IMR-90 (cell line): ENCODE measurements at regions not wholly inside any gene's neighbourhood (a gene's known extent, or its start where the extent isn't known, plus 50 kb on each side); places are given as distances from the start of the nearest gene placed in this dataset.

Source experiments
- ATAC-seq: fragments of 200-7000 bp; cut with Tn5 transposase; 2 replicates; pipeline ENCODE4 v1.9.1; 2020; ENCODE audit warnings: low read depth, mild to moderate bottlenecking, moderate library complexity
- BruUV-seq: library from RNA; stranded (reverse); fragments of 400-500 nt; replicated peaks from 2 replicates; lab custom pipeline; 2021; lab: Mats Ljungman, UMichigan
- CTCF ChIA-PET: fragments of 300-600 bp; formaldehyde crosslinking; extraction: SDS; loops from one replicate; lab custom pipeline; 2021; ENCODE audit warnings: antibody characterized with exemption; lab: Yijun Ruan, JAX
- POLR2A ChIA-PET: fragments of 300-600 bp; sonication (Branson Sonifier 250); formaldehyde crosslinking; loops from one replicate; lab custom pipeline; 2022; ENCODE audit warnings: antibody characterized with exemption; ENCODE audit not compliant: unreplicated experiment; lab: Charles Lee
- DNase-seq: peaks from one replicate; pipeline ENCODE4 v3.0.0; 2013
- H2AFZ ChIP-seq: replicated peaks from 2 replicates; pipeline ENCODE3; 2013; ENCODE audit warnings: low read length, mild to moderate bottlenecking; ENCODE audit not compliant: poor library complexity
- H2AK5ac ChIP-seq: 2 replicates; pipeline ENCODE4 v1.6.1; 2013; ENCODE audit warnings: low read depth, low read length, inconsistent platforms
- H2AK9ac ChIP-seq: replicated peaks from 2 replicates; pipeline ENCODE3; 2013; ENCODE audit warnings: mild to moderate bottlenecking, low read depth, low read length, moderate library complexity; ENCODE audit not compliant: poor library complexity
- H2BK120ac ChIP-seq: 2 replicates; pipeline ENCODE4 v1.6.1; 2013; ENCODE audit warnings: low read depth, low read length, inconsistent platforms
- H2BK15ac ChIP-seq: 3 replicates; pipeline ENCODE4 v1.6.1; 2013; ENCODE audit warnings: low read depth, low read length, inconsistent platforms
- H2BK20ac ChIP-seq: 2 replicates; pipeline ENCODE4 v1.6.1; 2013; ENCODE audit warnings: low read depth, mild to moderate bottlenecking, inconsistent platforms, low read length, moderate library complexity
- H2BK5ac ChIP-seq: 2 replicates; pipeline ENCODE4 v1.6.1; 2013; ENCODE audit warnings: mild to moderate bottlenecking, low read depth, low read length, inconsistent platforms; ENCODE audit not compliant: poor library complexity, severe bottlenecking
- H3K14ac ChIP-seq: replicated peaks from 2 replicates; pipeline ENCODE4 v1.6.1; 2013; ENCODE audit warnings: low read depth, low read length, inconsistent platforms
- H3K18ac ChIP-seq: 2 replicates; pipeline ENCODE4 v1.6.1; 2013; ENCODE audit warnings: low read depth, low read length, control low read depth
- H3K23ac ChIP-seq: 2 replicates; pipeline ENCODE4 v1.6.1; 2013; ENCODE audit warnings: low read depth, low read length, inconsistent platforms
- H3K27ac ChIP-seq: 2 replicates; pipeline ENCODE4 v1.5.1; 2013; ENCODE audit warnings: mild to moderate bottlenecking, control low read depth, low read length; ENCODE audit not compliant: insufficient read depth
- H3K27me3 ChIP-seq: 2 replicates; pipeline ENCODE4 v1.6.1; 2013; ENCODE audit warnings: low read length; ENCODE audit not compliant: control insufficient read depth, insufficient read depth
- H3K36me3 ChIP-seq: 2 replicates; pipeline ENCODE4 v1.6.1; 2013; ENCODE audit warnings: low read length, mixed read lengths; ENCODE audit not compliant: control insufficient read depth, insufficient read depth
- H3K4ac ChIP-seq: 2 replicates; pipeline ENCODE4 v1.6.1; 2013; ENCODE audit warnings: low read depth, low read length, inconsistent platforms
- H3K4me1 ChIP-seq: 2 replicates; pipeline ENCODE4 v1.6.1; 2013; ENCODE audit warnings: low read length, mixed read lengths; ENCODE audit not compliant: control insufficient read depth, insufficient read depth
- H3K4me2 ChIP-seq: 2 replicates; pipeline ENCODE4 v1.6.1; 2013; ENCODE audit warnings: low read depth, mild to moderate bottlenecking, control low read depth, low read length, moderate library complexity
- H3K4me3 ChIP-seq: 2 replicates; pipeline ENCODE4 v1.5.1; 2013; ENCODE audit warnings: low read depth, mild to moderate bottlenecking, control low read depth, low read length, moderate library complexity; ENCODE audit not compliant: insufficient read depth
- H3K56ac ChIP-seq: 2 replicates; pipeline ENCODE4 v1.6.1; 2013; ENCODE audit warnings: low read length, inconsistent platforms; ENCODE audit not compliant: insufficient read depth; ENCODE audit errors: extremely low read depth
- H3K79me1 ChIP-seq, 2 experiments: 2 replicates each; pipeline ENCODE4 v1.6.1; 2013; ENCODE audit warnings: low read length in 2 of 2, inconsistent platforms in 1 of 2, low read depth in 1 of 2
- H3K9ac ChIP-seq: 2 replicates; pipeline ENCODE4 v1.6.1; 2013; ENCODE audit warnings: low read depth, low read length, control low read depth
- H3K9me1 ChIP-seq: 2 replicates; pipeline ENCODE4 v1.6.1; 2013; ENCODE audit warnings: low read length, inconsistent platforms; ENCODE audit not compliant: insufficient read depth
- H3K9me3 ChIP-seq: 2 replicates; pipeline ENCODE4 v1.6.1; 2013; ENCODE audit warnings: low read length; ENCODE audit not compliant: control insufficient read depth, insufficient read depth
- H4K20me1 ChIP-seq: 2 replicates; pipeline ENCODE4 v1.6.1; 2013; ENCODE audit warnings: low read length, inconsistent platforms; ENCODE audit not compliant: insufficient read depth
- H4K5ac ChIP-seq: 2 replicates; pipeline ENCODE4 v1.6.1; 2013; ENCODE audit warnings: mild to moderate bottlenecking, low read depth, low read length, control low read depth
- H4K8ac ChIP-seq, 2 experiments: 2 replicates each; pipeline ENCODE4 v1.6.1; 2013; ENCODE audit warnings: low read depth in 2 of 2, low read length in 2 of 2, control low read depth in 1 of 2, inconsistent platforms in 1 of 2
- H4K91ac ChIP-seq: 2 replicates; pipeline ENCODE4 v1.6.1; 2013; ENCODE audit warnings: low read depth, low read length, inconsistent platforms; ENCODE audit not compliant: insufficient read depth
- BHLHE40 ChIP-seq: fragments of 150-350 bp; IDR thresholded peaks from 2 replicates; pipeline ENCODE4 v1.6.1; 2016; ENCODE audit warnings: mild to moderate bottlenecking, low read depth, low read length
- CEBPB ChIP-seq: IDR thresholded peaks from 2 replicates; pipeline ENCODE4 v1.6.1; 2012; ENCODE audit warnings: low read depth, low read length, improper control_type of control experiment
- CHD1 ChIP-seq: IDR thresholded peaks from 2 replicates; pipeline ENCODE4 v1.6.1; 2012; ENCODE audit warnings: low read depth, low read length, improper control_type of control experiment
- FOS ChIP-seq: fragments of 150-350 bp; IDR thresholded peaks from 2 replicates; pipeline ENCODE4 v1.6.1; 2016; ENCODE audit warnings: low read depth, low read length
- MAFK ChIP-seq: IDR thresholded peaks from 2 replicates; pipeline ENCODE4 v1.6.1; 2012; ENCODE audit warnings: low read depth, low read length, improper control_type of control experiment
- MAZ ChIP-seq: IDR thresholded peaks from 2 replicates; pipeline ENCODE4 v1.6.1; 2012; ENCODE audit warnings: low read depth, mild to moderate bottlenecking, low read length, improper control_type of control experiment, moderate library complexity, borderline replicate concordance
- MXI1 ChIP-seq: IDR thresholded peaks from 2 replicates; pipeline ENCODE4 v1.6.1; 2012; ENCODE audit warnings: low read depth, mild to moderate bottlenecking, low read length, moderate library complexity, borderline replicate concordance
- NFE2L2 ChIP-seq: fragments of 150-350 bp; IDR thresholded peaks from 2 replicates; pipeline ENCODE4 v1.6.1; 2016; ENCODE audit warnings: low read depth, mild to moderate bottlenecking, low read length
- POLR2A ChIP-seq: IDR thresholded peaks from 2 replicates; pipeline ENCODE4 v1.6.1; 2012; ENCODE audit warnings: mild to moderate bottlenecking, low read depth, low read length
- RAD21 ChIP-seq: IDR thresholded peaks from 2 replicates; pipeline ENCODE4 v1.6.1; 2012; ENCODE audit warnings: low read length, improper control_type of control experiment
- RCOR1 ChIP-seq: IDR thresholded peaks from 2 replicates; pipeline ENCODE4 v1.6.1; 2012; ENCODE audit warnings: mild to moderate bottlenecking, low read length, improper control_type of control experiment; ENCODE audit not compliant: insufficient replicate concordance
- RFX5 ChIP-seq: IDR thresholded peaks from 2 replicates; pipeline ENCODE4 v1.8.0; 2012; ENCODE audit warnings: low read depth, mild to moderate bottlenecking, low read length, moderate library complexity
- SMC3 ChIP-seq: fragments of 150-350 bp; IDR thresholded peaks from 2 replicates; pipeline ENCODE4 v1.6.1; 2016; ENCODE audit warnings: low read depth, mild to moderate bottlenecking, antibody characterized with exemption, low read length, moderate library complexity
- WGBS, 2 experiments: methylation state at CpG; one replicate each; pipeline versions ENCODE4 v1.1.5 to v1.1.7; 2013; ENCODE audit warnings: missing lambda C conversion rate in 2 of 2; ENCODE audit not compliant: insufficient read length in 1 of 2; ENCODE audit errors: extremely low coverage in 2 of 2; 5-methylcytosine and 5-hydroxymethylcytosine counted together
- dilution Hi-C: fragments of 300-500 bp; cut with HindIII; formaldehyde crosslinking; loops from one replicate; pipeline ENCODE4 v1.14.3; 2018; ENCODE audit warnings: low sequenced_read_pairs; ENCODE audit not compliant: unreplicated experiment
- in situ Hi-C: fragments of 300-500 bp; cut with MboI; formaldehyde crosslinking; loops from 3 replicates; pipeline ENCODE4 v1.14.3; 2019; ENCODE audit warnings: low sequenced_read_pairs, inconsistent platforms, mixed read lengths
- intact Hi-C: fragments of 100-400 bp; cut with micrococcal nuclease; formaldehyde crosslinking; loops from 2 replicates; pipeline ENCODE4 v1.10.0; 2022
- TF ChIP-seq, protein P1 (sequence below): conservative IDR thresholded peaks from 2 replicates; pipeline ENCODE4 v1.5.1; 2012; ENCODE audit warnings: mild to moderate bottlenecking, low read depth, low read length, improper control_type of control experiment
- TF ChIP-seq, protein P2 (sequence below): fragments of 150-350 bp; IDR thresholded peaks from 2 replicates; pipeline ENCODE4 v1.6.1; 2017; ENCODE audit warnings: mild to moderate bottlenecking, antibody characterized with exemption, low read length, low read depth
- TF ChIP-seq, protein P3 (sequence below): fragments of 150-350 bp; IDR thresholded peaks from 2 replicates; pipeline ENCODE4 v1.6.1; 2016; ENCODE audit warnings: low read depth, mild to moderate bottlenecking, low read length, moderate library complexity, borderline replicate concordance

DNA sequence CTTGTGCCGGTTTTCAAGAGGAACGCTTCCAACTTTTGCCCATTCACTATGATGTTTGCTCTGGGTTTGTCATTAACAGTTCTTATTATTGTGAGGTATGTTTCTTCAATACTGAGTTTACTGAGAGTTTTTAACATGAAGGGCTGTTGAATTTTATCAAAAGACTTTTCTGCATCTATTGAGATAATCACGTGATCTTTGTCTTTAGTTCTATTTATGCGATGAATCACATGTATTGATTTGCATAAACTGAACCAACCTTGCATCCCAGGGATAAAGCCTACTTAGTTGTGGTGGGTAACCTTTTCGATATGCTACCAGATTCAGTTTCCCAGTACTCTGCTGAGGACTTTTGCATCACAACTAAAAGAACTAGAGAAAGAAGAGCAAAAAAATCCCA lies 318.0 kb downstream of the GASK1B start:
- ATAC-seq (no peak), DNase-seq (no peak)
- no peak overlapping the region for H4K8ac ChIP-seq
- H3K79me1 ChIP-seq, result no peaks in the 10 kb centered on the region
- TF ChIP-seq SMC3 (no peak), RCOR1 (no peak), POLR2A (no peak), MAZ (no peak), CEBPB (no peak), RAD21 (no peak), CHD1 (no peak), NFE2L2 (no peak), MAFK (no peak), MXI1 (no peak), RFX5 (no peak), BHLHE40 (no peak), FOS (no peak)
- TF ChIP-seq, protein P1, sequence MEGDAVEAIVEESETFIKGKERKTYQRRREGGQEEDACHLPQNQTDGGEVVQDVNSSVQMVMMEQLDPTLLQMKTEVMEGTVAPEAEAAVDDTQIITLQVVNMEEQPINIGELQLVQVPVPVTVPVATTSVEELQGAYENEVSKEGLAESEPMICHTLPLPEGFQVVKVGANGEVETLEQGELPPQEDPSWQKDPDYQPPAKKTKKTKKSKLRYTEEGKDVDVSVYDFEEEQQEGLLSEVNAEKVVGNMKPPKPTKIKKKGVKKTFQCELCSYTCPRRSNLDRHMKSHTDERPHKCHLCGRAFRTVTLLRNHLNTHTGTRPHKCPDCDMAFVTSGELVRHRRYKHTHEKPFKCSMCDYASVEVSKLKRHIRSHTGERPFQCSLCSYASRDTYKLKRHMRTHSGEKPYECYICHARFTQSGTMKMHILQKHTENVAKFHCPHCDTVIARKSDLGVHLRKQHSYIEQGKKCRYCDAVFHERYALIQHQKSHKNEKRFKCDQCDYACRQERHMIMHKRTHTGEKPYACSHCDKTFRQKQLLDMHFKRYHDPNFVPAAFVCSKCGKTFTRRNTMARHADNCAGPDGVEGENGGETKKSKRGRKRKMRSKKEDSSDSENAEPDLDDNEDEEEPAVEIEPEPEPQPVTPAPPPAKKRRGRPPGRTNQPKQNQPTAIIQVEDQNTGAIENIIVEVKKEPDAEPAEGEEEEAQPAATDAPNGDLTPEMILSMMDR, result no peak
- TF ChIP-seq, protein P2, sequence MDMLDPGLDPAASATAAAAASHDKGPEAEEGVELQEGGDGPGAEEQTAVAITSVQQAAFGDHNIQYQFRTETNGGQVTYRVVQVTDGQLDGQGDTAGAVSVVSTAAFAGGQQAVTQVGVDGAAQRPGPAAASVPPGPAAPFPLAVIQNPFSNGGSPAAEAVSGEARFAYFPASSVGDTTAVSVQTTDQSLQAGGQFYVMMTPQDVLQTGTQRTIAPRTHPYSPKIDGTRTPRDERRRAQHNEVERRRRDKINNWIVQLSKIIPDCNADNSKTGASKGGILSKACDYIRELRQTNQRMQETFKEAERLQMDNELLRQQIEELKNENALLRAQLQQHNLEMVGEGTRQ, result no peak
- TF ChIP-seq, protein P3, sequence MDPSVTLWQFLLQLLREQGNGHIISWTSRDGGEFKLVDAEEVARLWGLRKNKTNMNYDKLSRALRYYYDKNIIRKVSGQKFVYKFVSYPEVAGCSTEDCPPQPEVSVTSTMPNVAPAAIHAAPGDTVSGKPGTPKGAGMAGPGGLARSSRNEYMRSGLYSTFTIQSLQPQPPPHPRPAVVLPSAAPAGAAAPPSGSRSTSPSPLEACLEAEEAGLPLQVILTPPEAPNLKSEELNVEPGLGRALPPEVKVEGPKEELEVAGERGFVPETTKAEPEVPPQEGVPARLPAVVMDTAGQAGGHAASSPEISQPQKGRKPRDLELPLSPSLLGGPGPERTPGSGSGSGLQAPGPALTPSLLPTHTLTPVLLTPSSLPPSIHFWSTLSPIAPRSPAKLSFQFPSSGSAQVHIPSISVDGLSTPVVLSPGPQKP, result no peak
- no peak overlapping the region for H4K91ac ChIP-seq
- H2BK120ac ChIP-seq, result no peak overlapping the region
- no peaks in the 10 kb centered on the region for H3K9me3 ChIP-seq
- H2BK20ac ChIP-seq, result no peak overlapping the region
- WGBS, 2 experiments, result no CpG with 5 or more reads among the region's 5 CpGs
- H3K27me3 ChIP-seq, result no peaks in the 10 kb centered on the region
- H2AK9ac ChIP-seq, result no peak overlapping the region
- H3K36me3 ChIP-seq, result no peaks in the 10 kb centered on the region
- no peak overlapping the region for H3K4me3 ChIP-seq
- no TSS peak for BruUV-seq
- in situ Hi-C loops (no loop called here), dilution Hi-C loops (no loop called here), intact Hi-C loops (no loop called here)
- no peaks in the 10 kb centered on the region for H3K4me1 ChIP-seq
- no peak overlapping the region for H3K18ac ChIP-seq
- H3K14ac ChIP-seq, result no peak overlapping the region
- H3K27ac ChIP-seq, result no peak overlapping the region
- no peak overlapping the region for H2AFZ ChIP-seq
- H3K4ac ChIP-seq, result no peak overlapping the region
- H3K56ac ChIP-seq, result no peak overlapping the region
- no peak overlapping the region for H2AK5ac ChIP-seq
- POLR2A ChIA-PET, result no interaction called here
- no peaks in the 10 kb centered on the region for H4K20me1 ChIP-seq
- H3K4me2 ChIP-seq, result no peak overlapping the region
- H2BK5ac ChIP-seq, result no peak overlapping the region
- CTCF ChIA-PET, result no interaction called here
- no peak overlapping the region for H4K5ac ChIP-seq
- H2BK15ac ChIP-seq, result no peak overlapping the region
- H3K9ac ChIP-seq, result no peak overlapping the region
- H3K9me1 ChIP-seq, result no peaks in the 10 kb centered on the region
- H3K23ac ChIP-seq, result no peak overlapping the region
